T-cell (primary cell): ENCODE measurements at regions not wholly inside any gene's neighbourhood (a gene's known extent, or its start where the extent isn't known, plus 50 kb on each side); places are given as distances from the start of the nearest gene placed in this dataset.
"Not testable (repeated sequence)": the region's sequence is repeated elsewhere in the genome, so short reads cannot be mapped to it uniquely, and the experiment has no call there.

ENCODE experiments used
- ATAC-seq, 4 experiments: fragments of 200-7000 bp in 3 of 4; fragments of 150-1000 bp in 1 of 4; cut with Tn5 transposase; replicated peaks in 1 of 4; 1 replicate in 3 of 4; 2 replicates in 1 of 4; pipeline ENCODE4 v1.10.0; 2021; ENCODE audit warnings: moderate library complexity in 3 of 4, mild to moderate bottlenecking in 2 of 4, moderate number of reproducible peaks in 1 of 4
- CTCF ChIA-PET, 2 donors: fragments of 300-600 bp; sonication (Branson Sonifier 250); formaldehyde crosslinking; loops; one replicate each; lab custom pipeline; 2022; ENCODE audit warnings: antibody characterized with exemption in 2 of 2; lab: Charles Lee
- POLR2A ChIA-PET, 2 donors: fragments of 300-600 bp; sonication (Branson Sonifier 250); formaldehyde crosslinking; loops; one replicate each; lab custom pipeline; 2022; ENCODE audit warnings: antibody characterized with exemption in 2 of 2; lab: Charles Lee
- DNase-seq, 35 experiments: peaks; one replicate each; pipeline versions ENCODE4 v3.0.0 to v3.0.0-alpha.2; 2013 to 2023
- H3K27ac ChIP-seq: one replicate; pipeline ENCODE4 v1.5.1; 2013; ENCODE audit warnings: low read length
- H3K27me3 ChIP-seq, 2 experiments: replicated peaks in 1 of 2; 1 replicate in 1 of 2; 2 replicates in 1 of 2; pipeline versions ENCODE4 v1.6.1 to v1.7.0; 2013; ENCODE audit warnings: low read length in 1 of 2, mixed read lengths in 1 of 2; ENCODE audit not compliant: control insufficient read depth in 2 of 2, insufficient read depth in 2 of 2; ENCODE audit errors: extremely low read depth in 1 of 2
- H3K36me3 ChIP-seq, 2 donors: 1 replicate in 1 of 2; 2 replicates in 1 of 2; pipeline versions ENCODE4 v1.6.1 to v1.7.0; 2013; ENCODE audit warnings: low read length in 1 of 2; ENCODE audit not compliant: control insufficient read depth in 2 of 2, insufficient read depth in 1 of 2; ENCODE audit errors: extremely low read depth in 1 of 2
- H3K4me1 ChIP-seq, 2 experiments: 1 replicate in 1 of 2; 2 replicates in 1 of 2; pipeline versions ENCODE4 v1.6.1 to v1.7.0; 2013; ENCODE audit warnings: low read length in 2 of 2, mixed read lengths in 1 of 2; ENCODE audit not compliant: insufficient read depth in 2 of 2, control insufficient read depth in 1 of 2; ENCODE audit errors: extremely low read depth in 1 of 2
- H3K4me3 ChIP-seq, 2 donors: 1 replicate in 1 of 2; 2 replicates in 1 of 2; pipeline versions ENCODE4 v1.5.1 to v1.7.0; 2013; ENCODE audit warnings: mild to moderate bottlenecking in 2 of 2, low read length in 1 of 2, moderate library complexity in 1 of 2; ENCODE audit not compliant: control insufficient read depth in 1 of 2; ENCODE audit errors: extremely low read depth in 1 of 2
- H3K9me3 ChIP-seq: 2 replicates; pipeline ENCODE4 v1.7.0; 2013
- H3K27ac Mint-ChIP-seq, 2 donors: one replicate each; pipeline ENCODE4 v1.8.0; 2020 to 2021; ENCODE audit warnings: mild to moderate bottlenecking in 2 of 2, mixed read lengths in 2 of 2
- H3K27me3 Mint-ChIP-seq, 2 donors: one replicate each; pipeline ENCODE4 v1.8.0; 2021 to 2022; ENCODE audit warnings: mixed read lengths in 2 of 2
- H3K36me3 Mint-ChIP-seq: one replicate; pipeline ENCODE4 v1.8.0; 2021; ENCODE audit warnings: mixed read lengths
- H3K4me1 Mint-ChIP-seq, 3 donors: one replicate each; pipeline ENCODE4 v1.8.0; 2020 to 2022; ENCODE audit warnings: mixed read lengths in 3 of 3, mild to moderate bottlenecking in 1 of 3
- H3K4me3 Mint-ChIP-seq, 3 donors: one replicate each; pipeline ENCODE4 v1.8.0; 2020 to 2022; ENCODE audit warnings: mild to moderate bottlenecking in 3 of 3, mixed read lengths in 3 of 3, moderate library complexity in 3 of 3
- H3K9me3 Mint-ChIP-seq, 3 donors: one replicate each; pipeline ENCODE4 v1.8.0; 2020 to 2022; ENCODE audit warnings: mixed read lengths in 3 of 3
- WGBS: methylation state at CpG from one replicate; pipeline ENCODE4 v1.1.5; 2013; ENCODE audit warnings: missing lambda C conversion rate; ENCODE audit not compliant: insufficient coverage; 5-methylcytosine and 5-hydroxymethylcytosine counted together

GRCh38 chr10:62590306-62590705 lies 214.2 kb upstream of the ADO start:
- no peaks in the 10 kb centered on the region for H3K9me3 Mint-ChIP-seq
- H3K36me3 Mint-ChIP-seq: no peaks in the 10 kb centered on the region
- DNase-seq (no peak), ATAC-seq (no peak)
- CTCF ChIA-PET: no interaction called here
- Histone ChIP-seq H3K4me3 (no peak overlapping the region), H3K9me3 (peaks cover 3% of the 10 kb centered on the region), H3K4me1 (no peaks in the 10 kb centered on the region), H3K36me3 (no peaks in the 10 kb centered on the region), H3K27ac (no peak overlapping the region), H3K27me3 (no peaks in the 10 kb centered on the region)
- no CpG with 5 or more reads among the region's 3 CpGs for WGBS
- peaks cover 1 to 11% of the 10 kb centered on the region in 2 donors for H3K27me3 Mint-ChIP-seq
- POLR2A ChIA-PET: interaction anchor here in 1 of 2 donors (0.6 kb wide), 1 partner anchor 12 kb away, joined by 3 read pairs; no protein-coding TSS in a partner anchor
- no peak overlapping the region for H3K27ac Mint-ChIP-seq
- H3K4me1 Mint-ChIP-seq: peaks cover 0 to 6% (median 2%) of the 10 kb centered on the region in 3 donors
- no peak overlapping the region for H3K4me3 Mint-ChIP-seq

DNA sequence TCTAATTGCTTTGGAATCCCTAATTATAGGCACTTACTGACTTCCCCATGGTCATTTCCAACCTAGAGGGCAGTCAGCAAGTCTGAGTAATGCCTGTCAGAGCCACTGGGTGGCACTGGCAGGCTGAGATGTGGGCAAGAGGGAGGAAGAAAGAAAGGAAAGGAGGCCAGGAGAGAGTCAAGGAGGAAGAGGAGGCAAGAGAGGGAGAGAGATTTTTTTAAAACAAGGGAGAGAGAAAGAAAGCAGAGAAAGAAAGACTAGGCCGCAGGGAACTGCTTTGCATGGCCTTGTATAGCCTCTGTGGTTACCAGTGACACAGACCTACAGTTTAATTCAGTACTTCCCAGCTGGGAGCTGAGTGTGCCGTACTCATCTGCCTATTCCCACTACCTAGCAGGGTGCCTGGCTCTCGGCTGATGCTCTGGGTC lies 210.4 kb upstream of the ADO start:
- Mint-ChIP-seq H3K4me3 (no peak overlapping the region), H3K36me3 (no peaks in the 10 kb centered on the region), H3K4me1 (peaks cover 0 to 6% (median 2%) of the 10 kb centered on the region in 3 donors), H3K9me3 (no peaks in the 10 kb centered on the region), H3K27ac (no peak overlapping the region), H3K27me3 (peaks cover 0 to 11% of the 10 kb centered on the region in 2 donors)
- H3K27ac ChIP-seq: no peak overlapping the region
- 43% methylated on average over 1 of the region's 3 CpGs for WGBS
- CTCF ChIA-PET: interaction anchor here (0.5 to 1.8 kb wide), 14 partner anchors 9 to 1126 kb away, joined by 3 to 8 read pairs (median 4); partner anchors contain the start of gene EGR2 (in 1 of the 2)
- POLR2A ChIA-PET: no interaction called here
- DNase-seq: peak in 28 of 35 experiments; percentile 9 to 71 (median 33)
- no peaks in the 10 kb centered on the region for H3K27me3 ChIP-seq
- H3K4me1 ChIP-seq: no peaks in the 10 kb centered on the region
- ATAC-seq: peak; percentile 72 to 76 (median 74)
- no peaks in the 10 kb centered on the region for H3K9me3 ChIP-seq
- no peak overlapping the region for H3K4me3 ChIP-seq
- H3K36me3 ChIP-seq: no peaks in the 10 kb centered on the region

- ChIA-PET CTCF (interaction anchor here (0.7 kb wide), 2 partner anchors 28 to 220 kb away, joined by 3 to 7 read pairs; no protein-coding TSS in a partner anchor), POLR2A (no interaction called here)
- no peak for ATAC-seq
- Mint-ChIP-seq H3K36me3 (no peaks in the 10 kb centered on the region), H3K4me3 (no peak overlapping the region), H3K9me3 (no peaks in the 10 kb centered on the region), H3K27ac (no peak overlapping the region), H3K27me3 (peaks cover 3 to 4% of the 10 kb centered on the region in 2 donors), H3K4me1 (peaks cover 0 to 6% (median 2%) of the 10 kb centered on the region in 3 donors)
- no peaks in the 10 kb centered on the region for H3K4me1 ChIP-seq
- H3K4me3 ChIP-seq: no peak overlapping the region
- H3K9me3 ChIP-seq: no peaks in the 10 kb centered on the region
- no peaks in the 10 kb centered on the region for H3K27me3 ChIP-seq
- H3K27ac ChIP-seq: no peak overlapping the region
- DNase-seq: no peak
- no peaks in the 10 kb centered on the region for H3K36me3 ChIP-seq
- WGBS: no CpG with 5 or more reads among the region's 3 CpGs
Observed at GRCh38 chr10:62597226-62597625, 207.3 kb upstream of the ADO start.

DNA sequence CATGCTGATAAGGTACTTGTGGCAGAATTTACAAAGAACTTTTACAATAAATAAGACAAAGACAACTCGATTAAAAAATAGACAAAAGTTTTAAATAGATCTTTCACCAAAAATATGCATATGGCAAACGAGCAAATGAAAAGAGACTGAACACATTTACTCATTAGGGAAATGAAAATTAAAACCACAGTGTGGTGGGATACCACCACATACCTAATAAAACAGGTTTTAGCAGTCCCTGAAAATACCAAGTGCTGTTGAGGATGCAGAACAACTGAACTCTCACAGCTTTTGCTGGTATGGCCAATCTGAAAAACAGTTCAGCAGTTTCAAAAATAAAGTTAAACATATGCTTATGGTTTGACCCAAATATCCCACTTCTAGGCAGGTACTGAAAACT lies 205.4 kb upstream of the ADO start:
- no peaks in the 10 kb centered on the region for H3K4me1 ChIP-seq
- peaks cover 0 to 4% of the 10 kb centered on the region in 2 donors for H3K27me3 Mint-ChIP-seq
- H3K4me1 Mint-ChIP-seq: peaks cover 0 to 2% (median 0%) of the 10 kb centered on the region in 3 donors
- ATAC-seq: no peak
- no peaks in the 10 kb centered on the region for H3K36me3 ChIP-seq
- no CpG with 5 or more reads among the region's 2 CpGs for WGBS
- no peaks in the 10 kb centered on the region for H3K27me3 ChIP-seq
- CTCF ChIA-PET: interaction anchor here (0.5 to 0.7 kb wide), 4 partner anchors 409 to 931 kb away, joined by 3 to 4 read pairs (median 3); no protein-coding TSS in a partner anchor
- H3K9me3 ChIP-seq: no peaks in the 10 kb centered on the region
- no peaks in the 10 kb centered on the region for H3K9me3 Mint-ChIP-seq
- DNase-seq: no peak
- POLR2A ChIA-PET: no interaction called here
- no peak overlapping the region for H3K4me3 Mint-ChIP-seq
- no peak overlapping the region for H3K4me3 ChIP-seq
- H3K27ac Mint-ChIP-seq: no peak overlapping the region
- H3K36me3 Mint-ChIP-seq: no peaks in the 10 kb centered on the region
- no peak overlapping the region for H3K27ac ChIP-seq

DNA sequence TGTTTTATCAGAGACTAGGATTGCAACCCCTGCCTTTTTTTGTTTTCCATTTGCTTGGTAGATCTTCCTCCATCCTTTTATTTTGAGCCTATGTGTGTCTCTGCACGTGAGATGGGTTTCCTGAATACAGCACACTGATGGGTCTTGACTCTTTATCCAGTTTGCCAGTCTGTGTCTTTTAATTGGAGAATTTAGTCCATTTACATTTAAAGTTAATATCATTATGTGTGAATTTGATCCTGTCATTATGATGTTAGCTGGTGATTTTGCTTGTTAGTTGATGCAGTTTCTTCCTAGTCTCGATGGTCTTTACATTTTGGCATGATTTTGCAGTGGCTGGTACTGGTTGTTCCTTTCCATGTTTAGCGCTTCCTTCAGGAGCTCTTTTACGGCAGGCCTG lies 198.0 kb upstream of the ADO start:
- DNase-seq, ATAC-seq, H3K36me3 ChIP-seq, H3K9me3 ChIP-seq, H3K4me3 ChIP-seq, H3K4me3 Mint-ChIP-seq, H3K4me1 ChIP-seq, H3K27me3 ChIP-seq, H3K27ac Mint-ChIP-seq, CTCF ChIA-PET, POLR2A ChIA-PET, H3K4me1 Mint-ChIP-seq, H3K36me3 Mint-ChIP-seq, H3K9me3 Mint-ChIP-seq, H3K27ac ChIP-seq: not testable (repeated sequence)
- whole genome bisulfite sequencing: no CpG with 5 or more reads among the region's 4 CpGs
- peaks cover 5 to 11% of the 10 kb centered on the region in 2 donors for H3K27me3 Mint-ChIP-seq

GRCh38 chr10:62608189-62608875 lies 196.2 kb upstream of the ADO start:
- H3K4me3 ChIP-seq, H3K27ac ChIP-seq, H3K36me3 Mint-ChIP-seq, ATAC-seq, H3K27me3 Mint-ChIP-seq, H3K4me1 ChIP-seq, DNase-seq, H3K36me3 ChIP-seq, H3K9me3 ChIP-seq, H3K9me3 Mint-ChIP-seq, H3K27ac Mint-ChIP-seq, POLR2A ChIA-PET, H3K4me1 Mint-ChIP-seq, H3K27me3 ChIP-seq: not testable (repeated sequence)
- peak overlapping the region in 1 of 3 donors; percentile 37 for H3K4me3 Mint-ChIP-seq
- CTCF ChIA-PET: interaction anchor here (0.6 to 5.1 kb wide), 11 partner anchors 14 to 1112 kb away, joined by 3 to 97 read pairs (median 3); partner anchors contain the start of gene EGR2 (in 1 of the 2)
- WGBS: 80% methylated on average over 12 of the region's 34 CpGs
